Transverse colon (tissue), 4 donors: ENCODE measurements at regions not wholly inside any gene's neighbourhood (a gene's known extent, or its start where the extent isn't known, plus 50 kb on each side); places are given as distances from the start of the nearest gene placed in this dataset.

Experiments
- DNase-seq: peaks from one replicate; pipeline ENCODE4 v3.0.0-alpha.2; 2019
- H3K27ac ChIP-seq, 4 donors: fragments of 200-600 bp; sonication (generic); 2 replicates each; pipeline ENCODE4 v1.5.1; 2016 to 2018; ENCODE audit warnings: inconsistent platforms in 4 of 4
- H3K27me3 ChIP-seq: fragments of 200-600 bp; sonication (generic); 2 replicates; pipeline ENCODE4 v1.5.1; 2017; ENCODE audit warnings: inconsistent platforms
- H3K36me3 ChIP-seq, 4 donors: fragments of 200-600 bp; sonication (generic); 2 replicates each; pipeline ENCODE4 v1.5.1; 2017 to 2019; ENCODE audit warnings: inconsistent platforms in 4 of 4
- H3K4me1 ChIP-seq, 4 donors: fragments of 200-600 bp; sonication (generic); 2 replicates each; pipeline ENCODE4 v1.5.1; 2017 to 2020; ENCODE audit warnings: inconsistent platforms in 4 of 4
- H3K4me3 ChIP-seq, 4 donors: fragments of 200-600 bp; sonication (generic); 1 replicate in 1 of 4; 2 replicates in 3 of 4; pipeline versions ENCODE4 v1.5.1 to v1.6.1; 2017 to 2019; ENCODE audit warnings: inconsistent platforms in 4 of 4
- H3K9me3 ChIP-seq, 2 donors: fragments of 200-600 bp; sonication (generic); 2 replicates each; pipeline ENCODE4 v1.5.1; 2017 to 2019; ENCODE audit warnings: inconsistent platforms in 2 of 2
- EP300 ChIP-seq: sonication (generic); formaldehyde crosslinking; IDR thresholded peaks from one replicate; pipeline ENCODE4 v1.6.1; 2017; ENCODE audit warnings: antibody characterized with exemption, low read depth
- POLR2A ChIP-seq: fragments of 450-650 bp; IDR thresholded peaks from one replicate; pipeline ENCODE4 v1.6.1; 2016; ENCODE audit warnings: antibody characterized with exemption, mild to moderate bottlenecking, moderate library complexity
- POLR2AphosphoS5 ChIP-seq, 3 donors: sonication (generic); formaldehyde crosslinking; IDR thresholded peaks; one replicate each; pipeline ENCODE4 v1.6.1; 2016; ENCODE audit warnings: antibody characterized with exemption in 3 of 3
- WGBS, 2 donors: methylation state at CpG; one replicate each; pipeline ENCODE4 v1.1.5; 2018; ENCODE audit warnings: low coverage in 1 of 2; 5-methylcytosine and 5-hydroxymethylcytosine counted together
- in situ Hi-C, 4 donors: fragments of 200-750 bp; cut with MboI; loops; one replicate each; pipeline versions ENCODE4 v1.15.0 to v1.15.1; 2017; ENCODE audit warnings: low sequenced_read_pairs in 3 of 4, low pct_ligation_motif_present in 1 of 4, low pct_unique_long_range_greater_than_20kb in 1 of 4
- intact Hi-C: fragments of 100-400 bp; cut with DNase I; formaldehyde crosslinking; loops from one replicate; pipeline ENCODE4 v1.15.1; 2023; ENCODE audit warnings: low total_unique reads
- TF ChIP-seq, protein P1 (sequence below), 5 experiments: fragments of 200-600 bp in 3 of 5; fragments of 450-650 bp in 2 of 5; sonication (generic) in 3 of 5; IDR thresholded peaks; 1 replicate in 2 of 5; 2 replicates in 3 of 5; pipeline ENCODE4 v1.5.1; 2016 to 2017; ENCODE audit warnings: antibody characterized with exemption in 5 of 5, inconsistent platforms in 3 of 5, mild to moderate bottlenecking in 2 of 5, moderate library complexity in 1 of 5

DNA sequence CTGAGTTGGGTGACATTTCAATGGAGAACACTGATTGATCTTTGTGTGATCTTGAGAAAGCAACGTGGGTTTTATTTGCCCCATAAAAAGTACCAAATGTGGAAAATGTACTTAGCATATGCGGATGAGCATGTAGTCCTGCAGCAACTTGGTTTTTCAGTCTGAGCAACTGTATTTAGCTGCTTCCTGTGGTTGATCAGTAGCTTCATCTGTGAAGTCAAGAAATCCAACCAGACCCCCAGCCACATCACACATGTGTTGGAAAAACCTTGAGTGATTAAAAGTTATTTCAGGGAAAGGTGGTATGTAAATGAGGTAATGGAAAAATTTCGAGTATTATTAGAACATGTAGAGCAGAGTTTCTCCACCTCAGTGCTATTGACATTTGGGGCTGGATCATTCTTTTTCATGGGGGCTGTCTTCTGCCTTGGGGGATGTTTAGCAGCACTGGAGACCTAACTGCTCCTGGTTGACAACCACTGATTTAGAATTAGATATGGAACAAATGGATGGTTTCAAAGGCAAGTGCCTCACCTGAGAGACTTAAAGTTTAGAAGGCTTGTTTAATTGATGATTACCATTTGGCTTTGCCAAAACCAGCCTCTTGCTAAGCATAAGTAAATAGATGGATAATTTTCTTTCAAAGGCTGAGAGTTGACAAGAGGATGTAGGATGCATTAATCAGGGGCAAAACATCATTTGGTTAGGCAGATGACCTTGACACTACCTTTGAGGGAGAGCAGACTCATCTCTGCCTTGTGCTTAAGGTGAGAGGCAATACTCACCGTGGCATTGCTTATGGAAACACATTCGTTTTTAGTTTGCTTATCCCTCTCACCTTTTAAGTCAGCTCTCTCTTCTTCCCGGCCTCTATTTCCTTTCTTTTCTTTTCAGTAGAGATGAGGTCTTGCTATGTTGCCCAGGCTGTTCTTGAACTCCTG lies 193.0 kb upstream of the RPS6KA3 start:
- no peaks in the 10 kb centered on the region for H3K27me3 ChIP-seq
- WGBS, 2 donors, result 40 to 59% methylated on average over 2 to 6 of the region's 6 CpGs
- no peaks in the 10 kb centered on the region for H3K9me3 ChIP-seq
- in situ Hi-C loops (no loop called here), intact Hi-C loops (loop anchor here (5.0 kb wide), 1 partner anchor 1413 kb away; no protein-coding TSS in a partner anchor)
- H3K4me3 ChIP-seq, result no peak overlapping the region
- no peak for DNase-seq
- TF ChIP-seq, protein P1, sequence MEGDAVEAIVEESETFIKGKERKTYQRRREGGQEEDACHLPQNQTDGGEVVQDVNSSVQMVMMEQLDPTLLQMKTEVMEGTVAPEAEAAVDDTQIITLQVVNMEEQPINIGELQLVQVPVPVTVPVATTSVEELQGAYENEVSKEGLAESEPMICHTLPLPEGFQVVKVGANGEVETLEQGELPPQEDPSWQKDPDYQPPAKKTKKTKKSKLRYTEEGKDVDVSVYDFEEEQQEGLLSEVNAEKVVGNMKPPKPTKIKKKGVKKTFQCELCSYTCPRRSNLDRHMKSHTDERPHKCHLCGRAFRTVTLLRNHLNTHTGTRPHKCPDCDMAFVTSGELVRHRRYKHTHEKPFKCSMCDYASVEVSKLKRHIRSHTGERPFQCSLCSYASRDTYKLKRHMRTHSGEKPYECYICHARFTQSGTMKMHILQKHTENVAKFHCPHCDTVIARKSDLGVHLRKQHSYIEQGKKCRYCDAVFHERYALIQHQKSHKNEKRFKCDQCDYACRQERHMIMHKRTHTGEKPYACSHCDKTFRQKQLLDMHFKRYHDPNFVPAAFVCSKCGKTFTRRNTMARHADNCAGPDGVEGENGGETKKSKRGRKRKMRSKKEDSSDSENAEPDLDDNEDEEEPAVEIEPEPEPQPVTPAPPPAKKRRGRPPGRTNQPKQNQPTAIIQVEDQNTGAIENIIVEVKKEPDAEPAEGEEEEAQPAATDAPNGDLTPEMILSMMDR (IDR thresholded peaks at IDR 0.05), result no peak
- TF ChIP-seq EP300 (no peak), POLR2A (no peak), POLR2AphosphoS5 (IDR thresholded peaks at IDR 0.05) (no peak)
- no peak overlapping the region for H3K27ac ChIP-seq
- H3K36me3 ChIP-seq, result no peaks in the 10 kb centered on the region
- H3K4me1 ChIP-seq, result no peaks in the 10 kb centered on the region

DNA sequence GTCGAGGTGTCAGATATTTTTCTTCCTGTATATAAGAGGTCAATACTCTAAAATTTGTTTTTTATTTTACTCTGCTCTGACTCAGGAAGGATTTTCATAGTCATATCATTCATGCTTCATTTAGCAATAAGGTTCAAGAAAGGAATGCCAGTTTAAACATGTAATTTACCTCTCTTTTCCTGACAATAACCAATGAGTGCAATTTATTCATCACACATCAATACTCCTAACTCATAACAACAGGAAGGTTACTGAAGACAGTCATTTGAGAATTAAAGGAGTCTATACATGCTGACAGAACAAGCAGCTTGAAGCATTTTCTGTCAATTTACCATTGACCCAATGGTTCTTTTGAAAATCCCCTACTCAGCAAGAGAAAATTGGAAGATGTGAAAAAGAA lies 190.3 kb upstream of the RPS6KA3 start:
- no peaks in the 10 kb centered on the region for H3K4me1 ChIP-seq
- DNase-seq, result no peak
- H3K9me3 ChIP-seq, result no peaks in the 10 kb centered on the region
- no peak overlapping the region for H3K4me3 ChIP-seq
- no peaks in the 10 kb centered on the region for H3K36me3 ChIP-seq
- H3K27me3 ChIP-seq, result no peaks in the 10 kb centered on the region
- no peak overlapping the region for H3K27ac ChIP-seq
- intact Hi-C loops (no loop called here), in situ Hi-C loops (no loop called here)
- 87 to 91% methylated on average over 1 of the region's 1 CpG for WGBS, 2 donors
- TF ChIP-seq POLR2A (no peak), EP300 (no peak), POLR2AphosphoS5 (IDR thresholded peaks at IDR 0.05) (no peak)
- TF ChIP-seq, protein P1 (IDR thresholded peaks at IDR 0.05), result no peak

DNA sequence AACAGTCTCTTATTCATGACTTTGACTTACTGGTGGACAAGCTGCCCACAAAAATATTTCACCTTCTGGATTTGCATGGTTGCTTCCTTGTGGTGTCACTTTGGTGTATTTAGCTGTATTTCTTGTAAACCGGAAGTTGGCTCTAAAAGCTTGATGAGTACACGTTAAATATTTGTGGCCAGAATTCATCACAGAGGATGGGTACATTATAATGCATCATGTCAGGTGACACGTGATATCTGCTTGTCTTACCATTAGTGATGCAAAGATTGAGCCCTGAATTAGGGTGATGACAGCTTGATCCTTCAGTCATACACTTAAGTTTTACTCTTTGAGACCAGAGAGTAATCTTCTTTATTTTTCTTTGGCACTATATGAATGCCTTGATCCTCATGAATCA lies 188.3 kb upstream of the RPS6KA3 start:
- 40 to 59% methylated on average over 1 to 3 of the region's 3 CpGs for WGBS, 2 donors
- intact Hi-C loops, result no loop called here
- Histone ChIP-seq H3K27me3 (no peaks in the 10 kb centered on the region), H3K27ac (no peak overlapping the region), H3K36me3 (no peaks in the 10 kb centered on the region), H3K4me3 (no peak overlapping the region), H3K4me1 (no peaks in the 10 kb centered on the region), H3K9me3 (no peaks in the 10 kb centered on the region)
- in situ Hi-C loops, result no loop called here
- TF ChIP-seq, protein P1 (IDR thresholded peaks at IDR 0.05), result no peak
- TF ChIP-seq POLR2A, result no peak
- TF ChIP-seq EP300, result no peak
- no peak for TF ChIP-seq POLR2AphosphoS5 (IDR thresholded peaks at IDR 0.05)
- no peak for DNase-seq

DNA sequence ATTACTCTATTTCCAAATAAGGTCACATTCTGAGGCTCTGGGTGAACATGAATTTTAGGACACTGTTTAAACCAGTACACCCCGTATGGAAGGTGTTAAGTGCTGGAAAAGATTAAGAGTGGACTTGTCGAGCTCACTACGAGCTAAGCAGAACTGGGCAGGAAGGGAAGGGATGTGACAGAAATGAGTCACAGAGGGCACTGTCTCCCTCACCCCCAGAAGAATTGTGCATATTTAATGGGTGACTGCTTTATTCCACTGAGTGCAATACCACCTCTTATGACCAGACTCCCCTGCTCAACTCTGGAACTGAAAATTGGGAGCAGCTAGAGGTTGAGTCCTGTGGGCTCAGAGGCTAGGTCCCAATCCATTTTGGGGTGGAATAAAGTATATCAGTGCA lies 187.4 kb upstream of the RPS6KA3 start:
- Histone ChIP-seq H3K27ac (no peak overlapping the region), H3K4me3 (no peak overlapping the region), H3K27me3 (no peaks in the 10 kb centered on the region), H3K36me3 (no peaks in the 10 kb centered on the region), H3K9me3 (no peaks in the 10 kb centered on the region), H3K4me1 (no peaks in the 10 kb centered on the region)
- in situ Hi-C loops (no loop called here), intact Hi-C loops (no loop called here)
- WGBS, 2 donors, result 57% methylated on average over 3 of the region's 3 CpGs; no CpG with 5 or more reads in 1 of the 2 donors
- DNase-seq, result no peak
- TF ChIP-seq POLR2AphosphoS5 (IDR thresholded peaks at IDR 0.05) (no peak), POLR2A (no peak)
- TF ChIP-seq, protein P1 (IDR thresholded peaks at IDR 0.05), result no peak
